Liver (tissue), 3 donors: ENCODE measurements at regions not wholly inside any gene's neighbourhood (a gene's known extent, or its start where the extent isn't known, plus 50 kb on each side); places are given as distances from the start of the nearest gene placed in this dataset.

Experiments
- CTCF ChIP-seq: fragments of 150-350 bp; IDR thresholded peaks from 2 replicates; pipeline ENCODE4 v1.5.1; 2017; ENCODE audit warnings: improper control_type of control experiment, low read depth, low read length; ENCODE audit not compliant: missing input control
- EGR1 ChIP-seq, 2 donors: IDR thresholded peaks; 2 replicates each; pipeline ENCODE4 v1.6.1; 2016 to 2018; ENCODE audit warnings: antibody characterized with exemption in 2 of 2, low read depth in 2 of 2
- RAD21 ChIP-seq, 2 donors: IDR thresholded peaks; 2 replicates each; pipeline ENCODE4 v1.6.1; 2016; ENCODE audit warnings: antibody characterized with exemption in 2 of 2, mild to moderate bottlenecking in 2 of 2
- donor health status: healthy.
- donor health status: healthy.

GRCh38 chr13:70541451-70541850 is 433.2 kb upstream of the KLHL1 start:
- TF ChIP-seq CTCF, result no peak
- no peak for TF ChIP-seq RAD21 (IDR thresholded peaks at IDR 0.05)
- no peak for TF ChIP-seq EGR1 (IDR thresholded peaks at IDR 0.05; ENCODE audit: low read depth in 2 of 2)
